Osteoblast (primary cell): ENCODE measurements at regions not wholly inside any gene's neighbourhood (a gene's known extent, or its start where the extent isn't known, plus 50 kb on each side); places are given as distances from the start of the nearest gene placed in this dataset.
"Not testable (repeated sequence)": the region's sequence is repeated elsewhere in the genome, so short reads cannot be mapped to it uniquely, and the experiment has no call there.

Experiments
- DNase-seq: peaks from one replicate; pipeline ENCODE4 v3.0.0; 2011; ENCODE audit warnings: low spot score, mixed read lengths; ENCODE audit not compliant: insufficient read length; ENCODE audit errors: missing footprints
- H2AFZ ChIP-seq: 2 replicates; pipeline ENCODE4 v1.6.0; 2011; ENCODE audit warnings: mild to moderate bottlenecking, low read length
- H3K27ac ChIP-seq: 2 replicates; pipeline ENCODE4 v1.5.1; 2011; ENCODE audit warnings: mild to moderate bottlenecking, low read depth, low read length, moderate library complexity
- H3K27me3 ChIP-seq: 2 replicates; pipeline ENCODE4 v1.6.0; 2012; ENCODE audit warnings: mild to moderate bottlenecking, control low read depth, inconsistent platforms, low read length, moderate library complexity; ENCODE audit not compliant: insufficient read depth
- H3K36me3 ChIP-seq: 2 replicates; pipeline ENCODE4 v1.5.1; 2011; ENCODE audit warnings: mild to moderate bottlenecking, low read length, control low read depth, moderate library complexity; ENCODE audit not compliant: insufficient read depth
- H3K4me1 ChIP-seq: 2 replicates; pipeline ENCODE4 v1.5.1; 2011; ENCODE audit warnings: mild to moderate bottlenecking, low read length, control low read depth, moderate library complexity; ENCODE audit not compliant: insufficient read depth
- H3K4me2 ChIP-seq: 2 replicates; pipeline ENCODE4 v1.6.0; 2011; ENCODE audit warnings: mild to moderate bottlenecking, low read length; ENCODE audit not compliant: insufficient read depth
- H3K4me3 ChIP-seq: fragments of 200-600 bp; sonication (generic); 3 replicates; pipeline ENCODE4 v1.5.1; 2012; ENCODE audit warnings: mild to moderate bottlenecking, low read length, inconsistent platforms; ENCODE audit not compliant: insufficient read depth
- H3K79me2 ChIP-seq: 2 replicates; pipeline ENCODE4 v1.6.0; 2012; ENCODE audit warnings: mild to moderate bottlenecking, low read length, control low read depth, inconsistent platforms; ENCODE audit not compliant: insufficient read depth
- H3K9me3 ChIP-seq: 2 replicates; pipeline ENCODE4 v1.5.1; 2011; ENCODE audit warnings: low read depth, low read length, control low read depth
- H4K20me1 ChIP-seq: 2 replicates; pipeline ENCODE4 v1.6.0; 2012; ENCODE audit warnings: mild to moderate bottlenecking, low read length, control low read depth; ENCODE audit not compliant: insufficient read depth
- CTCF ChIP-seq: IDR thresholded peaks from 2 replicates; pipeline ENCODE4 v1.5.1; 2011; ENCODE audit warnings: mild to moderate bottlenecking, low read depth, low read length, moderate library complexity; ENCODE audit errors: extremely low read depth

- TF ChIP-seq CTCF, result no peak
- H2AFZ ChIP-seq, result no peak overlapping the region
- peaks cover 2% of the 10 kb centered on the region for H3K27me3 ChIP-seq
- H3K4me3 ChIP-seq, result no peak overlapping the region
- no peak overlapping the region for H3K27ac ChIP-seq
- H3K4me2 ChIP-seq, result no peak overlapping the region
- no peaks in the 10 kb centered on the region for H3K79me2 ChIP-seq
- no peaks in the 10 kb centered on the region for H3K36me3 ChIP-seq
- DNase-seq, result no peak
- H3K4me1 ChIP-seq, result no peaks in the 10 kb centered on the region
- no peaks in the 10 kb centered on the region for H4K20me1 ChIP-seq
- H3K9me3 ChIP-seq, result no peaks in the 10 kb centered on the region
Measured at GRCh38 chr4:169934794-169935429, 91.3 kb downstream of the MFAP3L start.

GRCh38 chr4:169933531-169933930 is 92.7 kb downstream of the MFAP3L start:
- no peak overlapping the region for H3K27ac ChIP-seq
- no peak for TF ChIP-seq CTCF
- no peak for DNase-seq
- no peaks in the 10 kb centered on the region for H3K79me2 ChIP-seq
- no peak overlapping the region for H3K4me3 ChIP-seq
- H3K36me3 ChIP-seq, result no peaks in the 10 kb centered on the region
- peaks cover 2% of the 10 kb centered on the region for H3K27me3 ChIP-seq
- no peaks in the 10 kb centered on the region for H4K20me1 ChIP-seq
- no peak overlapping the region for H2AFZ ChIP-seq
- H3K9me3 ChIP-seq, result no peaks in the 10 kb centered on the region
- H3K4me2 ChIP-seq, result no peak overlapping the region
- H3K4me1 ChIP-seq, result no peaks in the 10 kb centered on the region

- Histone ChIP-seq H3K79me2 (no peaks in the 10 kb centered on the region), H3K36me3 (no peaks in the 10 kb centered on the region), H3K4me3 (no peak overlapping the region), H3K4me2 (no peak overlapping the region), H3K27me3 (peaks cover 2% of the 10 kb centered on the region), H3K9me3 (no peaks in the 10 kb centered on the region), H3K27ac (no peak overlapping the region), H3K4me1 (no peaks in the 10 kb centered on the region), H2AFZ (no peak overlapping the region), H4K20me1 (no peaks in the 10 kb centered on the region)
- TF ChIP-seq CTCF, result no peak
- no peak for DNase-seq
Measured at GRCh38 chr4:169931964-169932363, 94.2 kb downstream of the MFAP3L start.

- not testable (repeated sequence) for H3K79me2 ChIP-seq, H2AFZ ChIP-seq, H3K4me3 ChIP-seq, DNase-seq, H3K4me1 ChIP-seq, H3K27ac ChIP-seq, H4K20me1 ChIP-seq, H3K27me3 ChIP-seq, H3K9me3 ChIP-seq, H3K4me2 ChIP-seq, H3K36me3 ChIP-seq
Measured at GRCh38 chr4:169930755-169931154, 95.4 kb downstream of the MFAP3L start.
